ENCODE measurements at regions not wholly inside any gene's neighbourhood (a gene's known extent, or its start where the extent isn't known, plus 50 kb on each side); places are given as distances from the start of the nearest gene placed in this dataset.

GRCh38 chr2:234773764-234774409, 177.9 kb upstream of the SH3BP4 start:
- in situ Hi-C loops (cut with MboI; ENCODE audit: low sequenced_read_pairs, unreplicated experiment): no loop called here
- no peak for DNase-seq (ENCODE audit: low spot score)
- TF ChIP-seq, protein P1, sequence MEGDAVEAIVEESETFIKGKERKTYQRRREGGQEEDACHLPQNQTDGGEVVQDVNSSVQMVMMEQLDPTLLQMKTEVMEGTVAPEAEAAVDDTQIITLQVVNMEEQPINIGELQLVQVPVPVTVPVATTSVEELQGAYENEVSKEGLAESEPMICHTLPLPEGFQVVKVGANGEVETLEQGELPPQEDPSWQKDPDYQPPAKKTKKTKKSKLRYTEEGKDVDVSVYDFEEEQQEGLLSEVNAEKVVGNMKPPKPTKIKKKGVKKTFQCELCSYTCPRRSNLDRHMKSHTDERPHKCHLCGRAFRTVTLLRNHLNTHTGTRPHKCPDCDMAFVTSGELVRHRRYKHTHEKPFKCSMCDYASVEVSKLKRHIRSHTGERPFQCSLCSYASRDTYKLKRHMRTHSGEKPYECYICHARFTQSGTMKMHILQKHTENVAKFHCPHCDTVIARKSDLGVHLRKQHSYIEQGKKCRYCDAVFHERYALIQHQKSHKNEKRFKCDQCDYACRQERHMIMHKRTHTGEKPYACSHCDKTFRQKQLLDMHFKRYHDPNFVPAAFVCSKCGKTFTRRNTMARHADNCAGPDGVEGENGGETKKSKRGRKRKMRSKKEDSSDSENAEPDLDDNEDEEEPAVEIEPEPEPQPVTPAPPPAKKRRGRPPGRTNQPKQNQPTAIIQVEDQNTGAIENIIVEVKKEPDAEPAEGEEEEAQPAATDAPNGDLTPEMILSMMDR (IDR thresholded peaks at IDR 0.05; ENCODE audit: borderline replicate concordance, control extremely low read depth, extremely low read depth, insufficient read depth, missing control alignments): no peak

GRCh38 chr2:234773129-234773528, 178.7 kb upstream of the SH3BP4 start:
- TF ChIP-seq, protein P1 (IDR thresholded peaks at IDR 0.05; ENCODE audit: borderline replicate concordance, control extremely low read depth, extremely low read depth, insufficient read depth, missing control alignments): no peak
- in situ Hi-C loops (cut with MboI; ENCODE audit: low sequenced_read_pairs, unreplicated experiment): no loop called here
- DNase-seq (ENCODE audit: low spot score): no peak

- TF ChIP-seq, protein P1 (IDR thresholded peaks at IDR 0.05; ENCODE audit: borderline replicate concordance, control extremely low read depth, extremely low read depth, insufficient read depth, missing control alignments): no peak
- DNase-seq (ENCODE audit: low spot score): no peak
- in situ Hi-C loops (cut with MboI; ENCODE audit: low sequenced_read_pairs, unreplicated experiment): no loop called here
These were observed 179.1 kb upstream of the SH3BP4 start for GRCh38 chr2:234772733-234773060.

GRCh38 chr2:234771980-234772732, 179.7 kb upstream of the SH3BP4 start:
- TF ChIP-seq, protein P1 (IDR thresholded peaks at IDR 0.05; ENCODE audit: borderline replicate concordance, control extremely low read depth, extremely low read depth, insufficient read depth, missing control alignments): no peak
- in situ Hi-C loops (cut with MboI; ENCODE audit: low sequenced_read_pairs, unreplicated experiment): no loop called here
- DNase-seq (ENCODE audit: low spot score): no peak

GRCh38 chr2:234771176-234771575, 180.6 kb upstream of the SH3BP4 start:
- TF ChIP-seq, protein P1 (IDR thresholded peaks at IDR 0.05; ENCODE audit: borderline replicate concordance, control extremely low read depth, extremely low read depth, insufficient read depth, missing control alignments): no peak
- no peak for DNase-seq (ENCODE audit: low spot score)
- in situ Hi-C loops (cut with MboI; ENCODE audit: low sequenced_read_pairs, unreplicated experiment): no loop called here

DNA sequence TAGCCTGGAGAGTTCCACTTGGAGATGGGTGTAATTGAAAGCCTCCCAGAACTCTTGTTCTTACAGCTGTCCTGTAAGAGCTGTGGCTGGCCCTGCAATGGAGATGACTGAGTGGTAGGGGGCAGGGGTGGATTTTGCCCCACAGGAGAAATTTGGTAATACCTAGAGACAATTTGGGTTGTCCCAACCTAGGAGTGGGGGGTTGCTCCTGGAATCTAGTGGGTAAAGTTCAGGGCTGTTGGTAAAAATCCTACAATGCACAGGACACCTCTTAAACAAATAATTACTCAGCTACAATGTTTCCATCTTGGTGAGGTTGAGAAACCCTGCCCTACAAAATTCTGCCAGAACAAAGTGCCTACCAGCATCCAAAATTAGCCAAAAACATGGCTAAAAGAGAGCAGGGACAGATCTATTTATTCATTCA, 181.1 kb upstream of the SH3BP4 start:
- no peak for DNase-seq (ENCODE audit: low spot score)
- in situ Hi-C loops (cut with MboI; ENCODE audit: low sequenced_read_pairs, unreplicated experiment): no loop called here
- TF ChIP-seq, protein P1 (IDR thresholded peaks at IDR 0.05; ENCODE audit: borderline replicate concordance, control extremely low read depth, extremely low read depth, insufficient read depth, missing control alignments): no peak

Measured in GM13976 (cell line).